NCI-H460 (cell line): ENCODE measurements at regions not wholly inside any gene's neighbourhood (a gene's known extent, or its start where the extent isn't known, plus 50 kb on each side); places are given as distances from the start of the nearest gene placed in this dataset.

ENCODE experiments used
- DNase-seq: peaks from one replicate; pipeline ENCODE4 v3.0.0-alpha.2; 2016; ENCODE audit warnings: low read depth; ENCODE audit errors: extremely low read depth

DNA sequence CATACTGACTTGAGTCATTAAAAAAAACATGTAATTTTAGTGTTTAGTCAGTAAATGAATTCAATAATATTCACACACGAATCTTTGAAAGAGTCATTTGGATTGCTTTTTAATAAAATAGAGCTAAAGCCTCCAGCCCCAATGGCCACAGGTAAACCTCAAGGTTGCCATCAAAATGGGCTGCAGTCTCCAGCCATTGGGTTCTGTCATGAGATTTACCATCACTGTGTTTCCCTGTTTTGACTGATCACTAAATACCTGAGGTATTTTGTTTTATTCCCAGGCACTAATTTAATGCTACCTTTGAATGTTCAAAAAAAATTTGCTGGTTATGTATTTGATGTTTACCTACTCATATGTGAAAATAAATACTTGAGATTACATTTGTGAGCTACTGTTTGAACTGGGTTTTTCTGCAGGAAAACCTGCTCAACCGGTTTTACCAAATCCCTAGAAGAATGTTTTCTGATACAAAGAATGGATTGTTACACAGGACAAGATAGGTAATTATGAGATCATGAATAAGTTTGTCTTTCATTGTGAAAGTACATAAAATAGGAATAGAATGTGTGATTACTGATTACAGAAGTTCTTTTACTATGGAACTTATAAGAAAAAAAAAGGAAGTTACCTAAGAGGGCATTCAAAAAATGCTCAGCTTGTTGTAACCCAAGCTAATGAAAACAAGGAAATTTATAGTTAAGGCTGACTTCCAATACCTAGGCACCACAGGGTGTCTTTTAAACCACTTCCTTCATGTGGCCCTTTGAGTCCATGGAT, 391.3 kb downstream of the EFNB2 start:
- no peak for DNase-seq

DNA sequence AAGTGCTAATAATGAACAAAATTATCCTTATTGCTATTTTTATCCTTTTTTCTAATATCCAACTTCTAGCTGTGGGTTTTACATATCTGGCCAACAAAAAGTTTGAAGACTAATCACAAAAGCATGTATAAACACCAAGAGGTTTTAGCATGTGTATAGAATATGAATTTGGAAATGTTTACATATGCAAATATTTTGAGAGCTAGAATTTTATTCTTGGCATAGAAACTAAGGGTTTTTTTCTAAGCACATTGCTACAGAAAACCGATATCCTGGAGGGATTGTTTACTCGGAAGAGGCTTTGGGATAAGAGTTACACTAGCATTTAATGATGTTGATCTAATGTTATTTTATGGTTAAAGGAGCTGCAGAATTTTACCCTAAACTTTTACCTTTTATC, 392.1 kb downstream of the EFNB2 start:
- DNase-seq = no peak

DNA sequence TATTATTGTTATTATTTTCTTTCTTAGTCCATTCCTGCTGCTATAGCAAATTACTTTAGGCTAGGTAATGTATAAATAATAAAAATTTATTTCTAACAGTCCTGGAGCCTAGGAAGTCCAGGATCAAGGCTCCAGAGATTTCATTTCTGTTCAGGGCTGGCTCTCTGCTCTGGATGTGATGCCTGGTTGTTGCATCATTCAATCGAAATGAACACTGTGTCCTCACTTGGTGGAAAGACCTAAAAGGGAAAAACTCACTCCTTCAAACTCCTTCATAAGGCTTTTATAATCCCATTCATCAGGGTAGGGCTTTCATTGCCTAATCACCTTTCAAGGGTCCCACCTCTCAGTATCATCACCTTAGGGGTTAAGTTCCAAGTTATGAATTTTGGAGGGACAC, 395.0 kb downstream of the EFNB2 start:
- DNase-seq = no peak

DNA sequence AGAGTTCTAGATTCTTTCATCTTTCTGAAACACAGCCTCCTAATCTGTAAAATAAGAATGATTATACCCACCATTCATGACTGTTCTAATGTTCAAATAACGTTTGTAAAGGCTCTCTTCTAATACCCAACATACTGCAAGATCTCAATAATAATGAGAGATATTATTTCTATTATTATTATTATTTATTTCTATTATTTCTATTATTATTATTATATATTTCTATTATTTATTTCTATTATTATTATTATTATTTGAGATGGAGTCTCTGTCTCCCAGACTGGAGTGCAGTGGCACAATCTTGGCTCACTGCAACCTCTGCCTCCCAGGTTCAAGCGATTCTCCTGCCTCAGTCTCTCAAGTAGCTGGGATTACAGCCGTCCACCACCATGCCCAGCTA, 395.5 kb downstream of the EFNB2 start:
- no peak for DNase-seq

DNA sequence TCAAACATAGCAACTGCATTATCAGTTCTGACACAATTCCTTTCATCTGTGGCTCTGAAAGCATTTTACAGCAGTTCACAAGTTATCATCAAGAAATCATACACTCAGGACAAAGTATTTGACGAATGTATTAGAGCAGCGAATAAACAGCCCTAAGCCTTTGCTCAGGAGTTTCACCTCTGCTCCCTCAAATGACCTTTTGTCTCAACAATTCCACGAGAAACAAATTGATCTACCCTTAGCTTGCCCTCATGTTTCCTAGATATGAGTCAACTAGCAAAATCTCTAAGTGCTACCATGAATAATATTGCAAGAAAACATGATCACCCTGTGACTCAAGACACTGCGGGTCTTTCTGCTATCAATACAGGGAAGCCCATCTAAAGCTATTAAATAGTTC, 396.1 kb downstream of the EFNB2 start:
- DNase-seq = no peak

DNA sequence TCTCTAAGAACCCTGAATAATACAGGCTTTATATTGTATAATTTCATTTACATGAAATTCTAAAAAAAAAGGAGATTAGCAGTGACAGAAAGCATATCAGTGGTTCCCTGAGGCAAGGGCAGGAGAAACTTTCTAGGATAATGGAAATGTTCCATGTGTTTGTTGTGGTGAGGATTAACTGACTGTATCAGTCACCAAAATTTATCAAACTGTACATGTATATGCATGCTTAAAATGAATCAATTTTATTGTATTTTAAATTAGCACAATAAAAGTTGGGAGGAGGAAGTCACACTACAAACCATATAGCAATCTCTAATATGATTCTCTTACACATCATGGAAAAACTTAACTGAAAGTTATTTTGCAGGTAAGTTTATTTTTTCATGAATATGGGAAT, 396.8 kb downstream of the EFNB2 start:
- no peak for DNase-seq

DNA sequence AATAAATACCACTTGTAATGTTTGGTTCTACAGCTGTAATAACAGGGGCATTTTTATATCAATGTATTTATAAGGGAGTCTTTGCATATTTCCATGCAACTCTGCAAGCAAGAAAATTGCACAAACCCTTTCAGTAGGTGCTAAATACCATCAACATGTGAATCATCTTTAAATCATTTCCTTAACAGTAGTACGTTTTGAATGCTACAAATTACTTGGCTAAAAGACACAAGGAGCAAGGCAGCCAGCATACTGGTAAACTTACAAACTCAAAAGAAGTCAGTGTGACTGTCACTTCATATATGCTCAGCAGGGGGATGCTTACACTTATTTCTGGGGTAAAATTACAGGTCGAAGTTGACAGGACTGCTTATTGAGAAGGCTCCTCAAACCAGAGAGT, 402.4 kb downstream of the EFNB2 start:
- DNase-seq = no peak

DNA sequence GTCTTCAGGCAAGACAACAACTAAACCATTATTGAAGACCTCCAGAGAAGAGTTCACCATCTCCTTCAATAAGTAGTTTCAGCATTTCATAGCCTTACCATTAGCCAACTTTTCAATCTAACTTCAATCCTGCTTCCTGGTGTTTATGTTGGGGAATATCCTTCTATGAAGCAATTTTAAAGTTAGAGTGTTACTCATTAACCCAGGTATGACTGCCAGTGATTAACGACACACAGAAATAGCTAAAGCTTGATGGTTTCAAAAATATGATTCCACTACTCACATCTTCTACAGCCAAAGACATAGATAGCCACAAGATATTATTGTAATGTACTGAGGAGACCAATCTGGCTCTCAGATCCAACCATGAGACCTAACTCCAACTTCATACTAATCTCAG, 403.2 kb downstream of the EFNB2 start:
- DNase-seq = no peak

DNA sequence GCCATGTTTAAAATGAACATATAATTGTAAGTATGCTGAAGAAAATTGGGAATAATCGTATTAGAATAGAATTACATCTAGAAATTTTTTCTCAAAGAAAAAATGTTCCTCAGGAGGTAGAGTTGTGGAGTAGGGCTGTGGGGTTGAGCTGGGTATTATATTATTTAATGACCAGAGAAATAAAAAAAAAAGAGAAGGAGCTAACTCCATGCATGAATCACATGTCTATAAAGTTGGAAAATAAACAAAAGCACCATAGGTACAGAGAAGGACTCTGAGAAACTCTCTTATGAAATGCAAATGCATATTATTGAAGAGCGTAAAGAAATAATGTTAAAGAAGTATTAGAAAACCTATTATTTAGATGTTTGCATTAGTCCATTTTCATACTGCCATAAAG, 405.5 kb downstream of the EFNB2 start:
- DNase-seq = no peak

DNA sequence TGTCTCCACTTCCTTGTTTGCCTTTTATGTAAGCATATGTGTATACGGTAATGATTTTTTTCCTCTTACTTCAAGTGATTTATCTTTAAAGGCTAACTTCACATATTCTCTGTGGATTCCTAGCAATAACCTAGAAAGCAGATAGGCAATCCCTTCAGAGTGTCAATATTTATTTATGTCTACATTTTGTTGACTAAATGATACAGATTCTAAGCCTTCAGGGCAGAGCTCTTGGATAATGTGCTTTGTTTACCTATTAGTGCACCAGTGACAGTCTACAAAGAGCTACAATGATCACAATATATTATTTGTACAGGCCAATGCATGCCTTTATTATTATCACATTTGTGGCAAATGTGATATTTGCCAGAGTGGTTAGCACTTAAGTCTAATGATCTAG, 406.2 kb downstream of the EFNB2 start:
- DNase-seq = no peak

DNA sequence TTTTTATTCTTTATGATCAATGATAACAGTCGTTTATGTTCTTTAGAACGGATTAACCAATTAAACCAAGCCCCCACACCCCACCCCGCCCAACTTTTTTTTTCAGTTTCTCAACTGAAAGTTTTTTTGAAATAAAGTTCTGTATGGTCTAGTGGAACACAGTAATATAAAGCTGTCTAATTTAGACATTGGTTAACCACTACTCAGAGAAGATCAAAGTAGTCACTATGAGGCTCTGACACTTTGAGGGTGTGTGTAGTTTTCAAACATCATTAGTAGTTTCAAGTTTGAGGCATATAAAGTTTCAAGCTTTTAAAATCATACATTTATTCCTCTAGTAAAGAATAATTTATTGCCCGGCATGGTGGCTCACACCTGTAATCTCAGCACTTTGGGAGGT, 413.2 kb downstream of the EFNB2 start:
- no peak for DNase-seq

DNA sequence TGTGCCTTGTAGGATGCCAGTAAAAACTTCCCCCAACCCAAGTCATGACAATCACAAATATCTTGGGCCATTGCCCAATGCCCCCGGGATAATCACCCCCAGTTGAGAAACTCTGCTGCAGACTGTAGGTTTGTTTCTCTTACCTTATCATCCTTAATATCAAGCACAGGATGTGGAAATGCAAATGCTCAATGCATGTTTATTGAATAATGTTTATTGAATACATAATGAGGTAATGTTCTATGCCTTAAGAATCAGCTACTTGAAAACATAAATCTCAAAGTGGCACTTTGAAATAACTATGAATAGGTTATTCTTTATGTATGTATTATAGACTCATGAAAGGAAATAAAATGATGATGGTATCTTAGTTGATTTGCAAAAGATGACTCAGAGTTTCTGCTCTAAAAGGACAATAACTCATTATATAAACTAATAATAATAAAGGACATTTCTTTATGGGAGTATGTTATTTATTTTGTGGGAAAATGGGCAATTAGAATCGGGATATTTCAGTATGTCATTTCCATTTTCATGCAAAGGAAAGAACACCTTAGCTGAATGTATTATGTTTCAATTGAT, 414.2 kb downstream of the EFNB2 start:
- no peak for DNase-seq

DNA sequence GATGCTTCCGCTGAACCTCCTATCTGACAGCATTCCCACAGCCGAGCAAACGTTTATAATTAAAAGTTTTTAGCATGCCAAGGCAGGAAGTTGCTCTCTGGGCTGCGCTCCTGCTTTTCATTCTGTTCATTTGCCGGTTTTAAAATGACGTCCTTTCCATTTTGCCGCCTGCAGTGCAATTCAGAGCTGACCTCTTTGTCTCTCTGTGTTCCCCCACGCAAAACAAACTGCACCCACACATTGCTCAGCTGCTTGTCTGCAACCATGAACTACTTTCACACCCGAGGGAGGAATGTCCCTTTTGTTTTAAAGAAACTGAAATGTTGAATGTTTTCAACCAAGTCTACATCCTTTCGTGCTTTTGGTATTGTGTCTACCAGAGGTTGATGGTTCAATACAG, 416.5 kb downstream of the EFNB2 start:
- DNase-seq = no peak

DNA sequence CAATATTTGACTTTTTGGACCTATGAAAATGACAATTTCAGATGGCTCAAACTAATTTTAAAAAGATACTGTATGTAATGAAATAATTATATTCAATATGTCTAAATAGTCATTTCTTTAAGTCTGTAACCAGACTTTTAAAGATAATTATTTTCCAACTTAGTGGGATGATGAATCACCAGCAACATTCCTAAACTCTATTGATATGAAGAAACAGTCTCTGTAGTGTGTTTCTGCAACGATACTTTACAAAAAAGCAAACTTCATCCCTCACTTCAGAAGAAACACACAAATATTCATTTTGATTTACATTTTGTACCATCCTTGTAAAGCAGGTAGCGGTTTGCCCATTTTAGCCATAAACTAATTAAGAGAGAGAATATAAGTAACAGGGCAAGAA, 417.4 kb downstream of the EFNB2 start:
- DNase-seq = no peak

DNA sequence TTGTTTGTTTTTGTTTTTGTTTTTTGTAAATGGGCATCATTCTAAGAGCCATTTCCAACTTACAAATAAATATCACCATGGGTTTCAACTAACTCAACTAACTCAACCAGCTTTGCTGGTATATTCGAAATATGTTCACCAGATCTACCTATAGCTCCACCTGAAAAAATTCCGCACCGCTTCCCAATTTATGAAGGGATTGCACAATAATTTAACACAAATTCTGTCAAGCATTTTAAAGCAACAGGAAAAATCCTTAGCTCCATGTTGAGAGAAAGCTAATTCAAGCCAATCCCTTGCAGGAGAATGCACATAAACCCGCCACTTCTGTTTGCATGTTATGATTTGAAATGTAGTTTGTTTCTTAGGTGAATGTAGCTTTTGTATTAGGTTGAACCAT, 417.8 kb downstream of the EFNB2 start:
- no peak for DNase-seq

DNA sequence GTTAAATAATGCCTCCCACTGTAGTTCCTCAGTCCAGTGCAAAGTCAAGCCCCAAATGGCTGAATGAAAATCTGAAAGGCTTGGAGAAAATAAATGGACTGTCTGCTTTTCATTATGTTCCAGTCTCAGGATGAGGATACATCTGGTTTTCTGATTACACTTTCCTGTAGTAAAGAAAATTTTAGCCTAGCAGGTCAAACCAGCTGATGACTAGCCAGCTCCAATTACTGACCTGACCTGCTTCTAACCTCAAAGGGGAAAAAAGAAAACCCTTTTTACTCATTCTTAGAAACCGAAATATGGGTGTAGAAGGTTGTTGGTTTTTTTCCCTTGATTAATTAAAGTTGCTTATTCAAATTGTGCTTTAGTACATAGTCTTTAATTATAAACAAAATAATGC, 418.4 kb downstream of the EFNB2 start:
- no peak for DNase-seq

DNA sequence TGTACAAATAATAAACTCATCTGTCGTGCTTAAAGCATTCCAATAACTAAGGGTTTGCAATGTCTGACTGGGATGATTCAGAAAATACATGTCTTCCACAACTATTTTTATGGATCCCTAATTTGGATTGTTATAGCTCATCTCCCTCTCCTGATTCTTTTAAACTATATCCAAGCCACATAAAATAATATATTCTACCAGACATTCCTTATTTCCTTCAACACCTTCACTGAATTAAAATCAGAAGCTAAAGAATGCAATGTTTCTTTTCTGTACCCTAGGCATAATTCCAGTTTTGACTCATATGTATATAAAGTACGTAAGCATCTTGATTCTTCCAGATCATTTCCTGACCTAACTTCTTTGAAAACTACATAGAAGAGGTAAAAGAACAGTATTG, 420.4 kb downstream of the EFNB2 start:
- DNase-seq = no peak

DNA sequence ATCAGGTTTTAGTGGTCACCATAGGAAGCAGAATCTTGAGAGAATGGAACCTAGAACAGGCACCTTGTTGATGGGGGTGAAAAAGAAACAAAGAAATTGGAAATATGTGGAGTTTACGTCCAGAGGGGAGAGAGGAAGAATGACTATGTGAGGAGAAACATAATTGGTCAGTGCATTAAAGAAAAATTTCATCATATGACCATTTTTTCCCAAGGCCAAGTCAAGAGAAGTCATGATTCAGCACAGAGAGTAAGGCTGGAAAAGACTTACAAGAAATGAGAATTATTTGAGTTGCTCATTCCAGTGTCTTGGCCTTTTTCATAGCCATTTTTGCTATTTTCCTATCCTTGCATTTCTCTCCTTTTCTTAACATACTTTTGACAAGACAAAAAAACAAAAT, 421.7 kb downstream of the EFNB2 start:
- DNase-seq = no peak

DNA sequence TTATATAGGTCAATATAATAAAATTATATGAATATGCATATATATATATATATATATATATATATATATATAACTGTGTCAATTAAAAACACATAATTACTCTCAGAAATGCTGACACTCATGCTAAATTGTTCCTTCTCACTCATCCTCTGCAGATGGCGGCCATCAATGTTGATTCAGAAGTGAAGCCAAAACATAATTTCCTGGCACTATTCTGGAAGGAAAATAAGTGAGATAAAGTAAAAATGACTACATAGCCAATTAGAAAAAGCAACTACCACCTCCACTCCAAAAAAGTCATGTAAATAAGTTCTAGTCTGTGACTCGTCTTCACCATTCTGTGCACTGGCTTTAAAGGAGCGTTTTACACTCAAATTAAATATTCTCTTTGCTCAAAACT, 423.3 kb downstream of the EFNB2 start:
- DNase-seq = no peak

DNA sequence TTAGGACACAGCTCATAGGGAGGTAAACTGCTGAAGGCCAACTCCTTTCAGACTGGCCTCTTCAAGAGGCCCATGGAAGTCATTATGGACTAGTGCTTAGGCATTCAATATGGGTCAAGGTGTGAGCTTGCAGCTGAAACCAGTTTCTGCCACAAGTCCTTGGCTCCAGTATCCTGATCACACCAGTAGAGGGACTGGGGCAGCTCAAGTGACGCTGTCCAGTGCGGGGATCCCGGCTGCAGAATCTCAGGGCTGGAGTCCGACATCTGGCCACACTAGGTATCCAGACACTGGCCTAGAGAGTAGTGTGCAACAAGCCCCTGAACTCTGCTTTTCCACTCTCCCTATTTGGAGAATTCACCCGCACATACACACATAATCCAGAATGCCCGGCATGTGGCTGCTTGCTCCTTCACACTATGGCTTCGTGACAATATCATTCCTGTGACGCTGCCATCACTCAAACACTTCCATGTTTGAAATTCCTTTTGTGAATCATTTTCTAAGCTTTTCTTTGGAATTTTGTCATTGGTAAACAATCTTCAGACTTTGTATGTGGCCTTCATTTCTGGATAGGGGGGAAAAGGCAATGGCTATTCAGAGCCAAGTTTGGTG, 425.1 kb downstream of the EFNB2 start:
- no peak for DNase-seq

DNA sequence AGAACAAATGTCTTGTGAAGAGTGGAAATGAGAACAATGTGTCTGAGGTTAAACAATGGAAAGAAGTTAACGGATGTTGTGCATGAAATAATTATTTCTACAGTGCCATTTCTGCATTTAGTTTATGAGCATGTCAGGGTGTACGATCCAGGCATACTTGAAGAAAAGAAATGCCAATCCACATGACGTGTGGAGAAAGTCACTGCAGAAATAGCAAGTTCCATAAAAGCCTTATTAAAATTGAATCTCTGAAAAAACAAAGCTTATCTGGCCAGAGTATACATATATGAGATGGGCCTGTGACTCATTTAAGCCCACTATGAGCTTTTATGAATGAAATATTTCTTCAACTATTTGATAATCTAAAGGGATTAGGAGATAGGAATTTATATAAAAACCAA, 426.1 kb downstream of the EFNB2 start:
- no peak for DNase-seq

DNA sequence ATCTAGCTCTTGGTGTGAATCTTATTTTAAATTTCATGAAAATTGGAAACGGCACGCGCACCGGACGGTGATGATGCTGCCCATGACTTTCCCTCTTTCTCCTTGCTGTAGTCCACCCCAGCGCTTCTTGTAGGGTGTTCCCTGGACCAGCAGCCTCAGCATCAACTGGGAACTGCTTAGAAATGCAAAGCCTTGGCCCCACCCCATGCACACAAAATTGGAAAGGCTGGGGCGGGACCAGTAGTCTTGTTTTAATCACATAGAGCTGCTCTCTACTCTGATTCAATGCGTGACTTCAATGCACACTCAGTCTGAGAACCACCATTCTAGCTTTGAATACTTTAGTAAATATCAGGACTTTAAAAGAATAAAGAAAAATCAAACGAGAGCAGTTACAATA, 427.1 kb downstream of the EFNB2 start:
- no peak for DNase-seq
